Kidney epithelial cell (primary cell): ENCODE measurements at regions not wholly inside any gene's neighbourhood (a gene's known extent, or its start where the extent isn't known, plus 50 kb on each side); places are given as distances from the start of the nearest gene placed in this dataset.

ENCODE experiments used
- DNase-seq: peaks from one replicate; pipeline ENCODE4 v3.0.0-alpha.2; 2010; ENCODE audit warnings: low read depth
- H3K27me3 ChIP-seq: 2 replicates; pipeline ENCODE4 v1.6.0; 2011; ENCODE audit warnings: low read length; ENCODE audit not compliant: control insufficient read depth, insufficient read depth
- H3K36me3 ChIP-seq: 2 replicates; pipeline ENCODE4 v1.5.1; 2011; ENCODE audit warnings: low read length; ENCODE audit not compliant: control insufficient read depth, insufficient read depth
- H3K4me3 ChIP-seq: 2 replicates; pipeline ENCODE4 v1.5.1; 2011; ENCODE audit warnings: low read depth, mild to moderate bottlenecking, control low read depth, low read length
- CTCF ChIP-seq: IDR thresholded peaks from 2 replicates; pipeline ENCODE4 v1.5.1; 2011; ENCODE audit warnings: mild to moderate bottlenecking, moderate library complexity, low read length, control low read depth, inconsistent platforms; ENCODE audit not compliant: insufficient read depth, poor library complexity, severe bottlenecking

- H3K4me3 ChIP-seq: no peak overlapping the region
- H3K27me3 ChIP-seq: no peaks in the 10 kb centered on the region
- DNase-seq: no peak
- TF ChIP-seq CTCF: no peak
- no peaks in the 10 kb centered on the region for H3K36me3 ChIP-seq
Observed at GRCh38 chr7:124432009-124432578, 333.5 kb downstream of the GPR37 start.

- TF ChIP-seq CTCF: no peak
- Histone ChIP-seq H3K36me3 (no peaks in the 10 kb centered on the region), H3K4me3 (no peak overlapping the region), H3K27me3 (no peaks in the 10 kb centered on the region)
- no peak for DNase-seq
Observed at GRCh38 chr7:124429923-124430322, 335.7 kb downstream of the GPR37 start.

DNA sequence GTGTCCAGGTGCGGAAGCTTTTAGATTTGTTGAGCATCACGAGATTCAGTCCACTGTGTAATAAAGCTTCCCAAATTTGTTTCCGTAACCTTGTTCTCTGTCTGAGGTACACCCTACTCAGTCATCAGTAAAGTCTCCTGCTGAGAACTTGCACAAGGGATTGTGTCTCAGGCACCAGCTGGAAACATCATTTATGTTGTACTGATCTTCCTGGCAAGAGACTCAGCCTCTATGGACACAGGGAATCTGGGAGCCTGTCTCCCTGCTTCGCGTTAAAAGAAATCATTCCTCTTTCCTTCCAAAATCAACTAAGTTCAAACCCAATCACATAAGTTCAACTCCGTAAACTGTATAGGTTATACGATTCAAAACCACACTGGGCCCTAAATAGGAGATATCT, 336.8 kb downstream of the GPR37 start:
- no peaks in the 10 kb centered on the region for H3K36me3 ChIP-seq
- H3K4me3 ChIP-seq: no peak overlapping the region
- H3K27me3 ChIP-seq: no peaks in the 10 kb centered on the region
- TF ChIP-seq CTCF: no peak
- DNase-seq: no peak

DNA sequence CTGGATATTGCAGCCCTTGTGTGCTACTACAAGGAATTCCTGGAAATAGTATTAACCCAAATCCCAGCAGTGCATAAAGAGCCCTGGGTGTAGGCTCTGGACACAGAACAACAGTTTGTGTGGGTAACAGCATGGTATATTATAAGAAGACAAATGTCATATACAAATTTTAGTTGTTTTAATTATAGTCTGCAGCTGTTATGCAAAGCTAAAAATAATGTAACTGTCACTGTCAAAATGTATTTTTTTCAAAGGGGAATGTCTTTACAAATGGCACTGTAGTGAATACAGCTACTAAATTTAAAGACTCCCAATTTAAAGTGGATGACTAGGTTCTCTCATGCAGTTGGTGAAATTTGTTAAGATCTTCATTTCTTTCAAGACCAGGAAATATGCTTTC, 339.0 kb downstream of the GPR37 start:
- H3K27me3 ChIP-seq: no peaks in the 10 kb centered on the region
- TF ChIP-seq CTCF: no peak
- H3K36me3 ChIP-seq: no peaks in the 10 kb centered on the region

GRCh38 chr7:124423863-124424262, 341.7 kb downstream of the GPR37 start:
- TF ChIP-seq CTCF: no peak
- Histone ChIP-seq H3K36me3 (no peaks in the 10 kb centered on the region), H3K27me3 (no peaks in the 10 kb centered on the region), H3K4me3 (no peak overlapping the region)
- DNase-seq: no peak

More for the DNA sequence above, 339.0 kb downstream of the GPR37 start:
- H3K4me3 ChIP-seq: no peak overlapping the region
- no peak for DNase-seq

GRCh38 chr7:124422081-124422480, 343.5 kb downstream of the GPR37 start:
- Histone ChIP-seq H3K36me3 (no peaks in the 10 kb centered on the region), H3K4me3 (no peak overlapping the region), H3K27me3 (no peaks in the 10 kb centered on the region)
- TF ChIP-seq CTCF: no peak
- DNase-seq: no peak
